Colonic mucosa (tissue), 4 donors: ENCODE measurements at regions not wholly inside any gene's neighbourhood (a gene's known extent, or its start where the extent isn't known, plus 50 kb on each side); places are given as distances from the start of the nearest gene placed in this dataset.

Experiments
- DNase-seq: peaks from one replicate; pipeline ENCODE4 v3.0.0-alpha.2; 2020
- H3K27ac ChIP-seq: fragments of 200-600 bp; one replicate; pipeline ENCODE4 v1.8.0; 2021
- H3K27me3 ChIP-seq: fragments of 200-600 bp; one replicate; pipeline ENCODE4 v1.8.0; 2021
- H3K36me3 ChIP-seq: fragments of 200-600 bp; one replicate; pipeline ENCODE4 v1.8.0; 2021
- H3K4me1 ChIP-seq: fragments of 200-600 bp; one replicate; pipeline ENCODE4 v1.8.0; 2021; ENCODE audit warnings: mild to moderate bottlenecking
- H3K4me3 ChIP-seq: fragments of 200-600 bp; one replicate; pipeline ENCODE4 v1.8.0; 2021
- H3K9ac ChIP-seq, 2 donors: one replicate each; pipeline ENCODE4 v1.7.0; 2013; ENCODE audit warnings: control low read depth in 2 of 2, low read depth in 2 of 2, low read length in 2 of 2
- H3K9me3 ChIP-seq: fragments of 200-600 bp; one replicate; pipeline ENCODE4 v1.8.0; 2021
- CTCF ChIP-seq: fragments of 200-600 bp; IDR thresholded peaks from one replicate; pipeline ENCODE4 v1.8.0; 2022; ENCODE audit warnings: antibody characterized with exemption, mild to moderate bottlenecking
- intact Hi-C: fragments of 100-400 bp; cut with DNase I; formaldehyde crosslinking; loops from one replicate; pipeline ENCODE4 v1.14.1; 2022
- donor health status: healthy.
- donor health status: DM: no; HTN: no; CAD: no.
- donor health status: DM: no; HTN: no; CAD: no.

GRCh38 chr3:29156086-29156715, 124.7 kb upstream of the RBMS3 start:
- Histone ChIP-seq H3K27ac (no peak overlapping the region), H3K4me3 (no peak overlapping the region), H3K36me3 (no peaks in the 10 kb centered on the region), H3K4me1 (no peaks in the 10 kb centered on the region), H3K27me3 (no peaks in the 10 kb centered on the region), H3K9me3 (no peaks in the 10 kb centered on the region), H3K9ac (no peak overlapping the region)
- no peak for DNase-seq
- intact Hi-C loops: no loop called here
- no peak for TF ChIP-seq CTCF

GRCh38 chr3:29164825-29165224, 116.0 kb upstream of the RBMS3 start:
- no peak overlapping the region for H3K9ac ChIP-seq
- no peak overlapping the region for H3K4me3 ChIP-seq
- intact Hi-C loops: no loop called here
- TF ChIP-seq CTCF: no peak
- H3K27ac ChIP-seq: no peak overlapping the region
- H3K4me1 ChIP-seq: no peaks in the 10 kb centered on the region
- no peaks in the 10 kb centered on the region for H3K36me3 ChIP-seq
- no peaks in the 10 kb centered on the region for H3K9me3 ChIP-seq
- DNase-seq: no peak
- no peaks in the 10 kb centered on the region for H3K27me3 ChIP-seq

- no peak for DNase-seq
- no peak overlapping the region for H3K27ac ChIP-seq
- no peak for TF ChIP-seq CTCF
- intact Hi-C loops: no loop called here
- no peaks in the 10 kb centered on the region for H3K27me3 ChIP-seq
- H3K4me1 ChIP-seq: no peaks in the 10 kb centered on the region
- no peaks in the 10 kb centered on the region for H3K9me3 ChIP-seq
- H3K4me3 ChIP-seq: no peak overlapping the region
- no peaks in the 10 kb centered on the region for H3K36me3 ChIP-seq
- no peak overlapping the region for H3K9ac ChIP-seq
Measured at GRCh38 chr3:29167180-29167579, 113.7 kb upstream of the RBMS3 start.

GRCh38 chr3:29168081-29168480, 112.8 kb upstream of the RBMS3 start:
- no peaks in the 10 kb centered on the region for H3K36me3 ChIP-seq
- H3K4me3 ChIP-seq: no peak overlapping the region
- no peaks in the 10 kb centered on the region for H3K9me3 ChIP-seq
- no peak for TF ChIP-seq CTCF
- intact Hi-C loops: no loop called here
- no peak overlapping the region for H3K9ac ChIP-seq
- no peaks in the 10 kb centered on the region for H3K27me3 ChIP-seq
- no peak for DNase-seq
- H3K4me1 ChIP-seq: no peaks in the 10 kb centered on the region
- H3K27ac ChIP-seq: no peak overlapping the region

- H3K36me3 ChIP-seq: no peaks in the 10 kb centered on the region
- no peaks in the 10 kb centered on the region for H3K4me1 ChIP-seq
- DNase-seq: no peak
- intact Hi-C loops: no loop called here
- no peak overlapping the region for H3K27ac ChIP-seq
- no peaks in the 10 kb centered on the region for H3K9me3 ChIP-seq
- no peaks in the 10 kb centered on the region for H3K27me3 ChIP-seq
- no peak overlapping the region for H3K9ac ChIP-seq
- no peak overlapping the region for H3K4me3 ChIP-seq
- TF ChIP-seq CTCF: no peak
Measured at GRCh38 chr3:29168696-29169095, 112.2 kb upstream of the RBMS3 start.
